Endothelial cell of umbilical vein (primary cell): ENCODE measurements at regions not wholly inside any gene's neighbourhood (a gene's known extent, or its start where the extent isn't known, plus 50 kb on each side); places are given as distances from the start of the nearest gene placed in this dataset.

ENCODE experiments used
- BruUV-seq: library from RNA; stranded (reverse); fragments of 400-500 nt; replicated peaks from 2 replicates; lab custom pipeline; 2021; lab: Mats Ljungman, UMichigan
- CTCF ChIA-PET: fragments of 300-600, 350-600 bp; sonication (Branson Sonifier 250); formaldehyde crosslinking; loops from one replicate; lab custom pipeline; 2021; ENCODE audit warnings: antibody characterized with exemption, inconsistent platforms; lab: Charles Lee
- POLR2A ChIA-PET: fragments of 300-600, 350-600 bp; sonication (Branson Sonifier 250); formaldehyde crosslinking; loops from one replicate; lab custom pipeline; 2021; ENCODE audit warnings: antibody characterized with exemption, inconsistent platforms; lab: Charles Lee
- DNase-seq: peaks from one replicate; pipeline ENCODE4 v3.0.0-alpha.2; 2011; ENCODE audit warnings: low read depth, low spot score
- FAIRE-seq: peaks from 2 replicates; lab custom pipeline; 2011; peaks lifted over from hg19 to GRCh38; lab: Jason Lieb, UNC
- H2AFZ ChIP-seq: 2 replicates; pipeline ENCODE4 v1.6.0; 2012; ENCODE audit warnings: low read depth, low read length, control low read depth, inconsistent platforms
- H3K27ac ChIP-seq: 2 replicates; pipeline ENCODE4 v1.5.1; 2011; ENCODE audit warnings: low read depth, mild to moderate bottlenecking, control low read depth, low read length, moderate library complexity; ENCODE audit not compliant: insufficient read depth
- H3K27me3 ChIP-seq, 2 experiments: 2 replicates each; pipeline versions ENCODE4 v1.6.0 to v1.6.1; 2011; ENCODE audit warnings: low read length in 2 of 2, mixed read lengths in 1 of 2; ENCODE audit not compliant: control insufficient read depth in 2 of 2, insufficient read depth in 2 of 2
- H3K36me3 ChIP-seq, 2 experiments: 2 replicates in 1 of 2; 3 replicates in 1 of 2; pipeline ENCODE4 v1.5.1; 2011; ENCODE audit warnings: low read length in 2 of 2, mild to moderate bottlenecking in 1 of 2, moderate library complexity in 1 of 2; ENCODE audit not compliant: control insufficient read depth in 2 of 2, insufficient read depth in 2 of 2; ENCODE audit errors: extremely low read depth in 1 of 2
- H3K4me1 ChIP-seq: 3 replicates; pipeline ENCODE4 v1.5.1; 2011; ENCODE audit warnings: mild to moderate bottlenecking, low read length; ENCODE audit not compliant: control insufficient read depth, insufficient read depth; ENCODE audit errors: extremely low read depth
- H3K4me2 ChIP-seq: 2 replicates; pipeline ENCODE4 v1.6.1; 2011; ENCODE audit warnings: low read length, control low read depth, mixed read lengths; ENCODE audit not compliant: insufficient read depth
- H3K4me3 ChIP-seq, 3 experiments: fragments of 200-600 bp in 1 of 3; sonication (generic), shearing (Covaris generic) in 1 of 3; replicated peaks in 1 of 3; 2 replicates each; pipeline ENCODE4 v1.5.1; 2011 to 2016; ENCODE audit warnings: control low read depth in 3 of 3, low read length in 3 of 3, mild to moderate bottlenecking in 2 of 3, inconsistent platforms in 1 of 3, low read depth in 1 of 3, moderate library complexity in 1 of 3; ENCODE audit not compliant: insufficient read depth in 1 of 3
- H3K79me2 ChIP-seq: 2 replicates; pipeline ENCODE4 v1.6.0; 2012; ENCODE audit warnings: low read length, inconsistent platforms; ENCODE audit not compliant: control insufficient read depth, insufficient read depth
- H3K9ac ChIP-seq: replicated peaks from 2 replicates; pipeline ENCODE3; 2011; ENCODE audit warnings: low read length, control low read depth; ENCODE audit not compliant: insufficient read depth; ENCODE audit errors: extremely low read depth
- H3K9me1 ChIP-seq: replicated peaks from 3 replicates; pipeline ENCODE4 v1.6.0; 2011; ENCODE audit warnings: mild to moderate bottlenecking, low read length; ENCODE audit not compliant: control insufficient read depth, insufficient read depth; ENCODE audit errors: extremely low read depth
- H3K9me3 ChIP-seq: replicated peaks from 2 replicates; pipeline ENCODE4 v1.5.1; 2012; ENCODE audit warnings: low read length, inconsistent platforms; ENCODE audit not compliant: control insufficient read depth, insufficient read depth
- H4K20me1 ChIP-seq: replicated peaks from 2 replicates; pipeline ENCODE3; 2011; ENCODE audit warnings: mild to moderate bottlenecking, low read length; ENCODE audit not compliant: control insufficient read depth, insufficient read depth; ENCODE audit errors: extremely low read depth
- CTCF ChIP-seq, 2 donors: IDR thresholded peaks; 1 replicate in 1 of 2; 2 replicates in 1 of 2; pipeline ENCODE4 v1.5.1; 2011; ENCODE audit warnings: low read length in 2 of 2, mild to moderate bottlenecking in 2 of 2, moderate library complexity in 2 of 2, control low read depth in 1 of 2, inconsistent platforms in 1 of 2, low read depth in 1 of 2; ENCODE audit not compliant: insufficient read depth in 1 of 2; ENCODE audit errors: extremely low read depth in 1 of 2
- EZH2 ChIP-seq: IDR thresholded peaks from 2 replicates; pipeline ENCODE4 v1.6.1; 2012; ENCODE audit warnings: borderline replicate concordance, low read depth, mild to moderate bottlenecking, moderate library complexity, low read length, inconsistent platforms; ENCODE audit not compliant: severe bottlenecking
- FOS ChIP-seq: IDR thresholded peaks from 2 replicates; pipeline ENCODE4 v1.6.1; 2011; ENCODE audit warnings: mild to moderate bottlenecking, low read length, moderate library complexity, borderline replicate concordance; ENCODE audit not compliant: insufficient read depth
- GATA2 ChIP-seq: IDR thresholded peaks from 2 replicates; pipeline ENCODE4 v1.7.0; 2011; ENCODE audit warnings: low read depth, mild to moderate bottlenecking, moderate library complexity, mixed read lengths, low read length; ENCODE audit not compliant: insufficient read length, insufficient read depth
- JUN ChIP-seq: IDR thresholded peaks from 2 replicates; pipeline ENCODE4 v1.6.1; 2011; ENCODE audit warnings: borderline replicate concordance, low read depth; ENCODE audit not compliant: insufficient read length, insufficient read depth
- MYC ChIP-seq: IDR thresholded peaks from one replicate; pipeline ENCODE4 v1.6.1; 2011; ENCODE audit warnings: mild to moderate bottlenecking, low read depth, low read length
- POLR2A ChIP-seq: IDR thresholded peaks from 2 replicates; pipeline ENCODE4 v1.6.1; 2012; ENCODE audit warnings: low read depth, mild to moderate bottlenecking, control low read depth, low read length
- POLR2AphosphoS5 ChIP-seq: IDR thresholded peaks from 2 replicates; pipeline ENCODE4 v1.6.1; 2012; ENCODE audit warnings: low read depth, mild to moderate bottlenecking, control low read depth, low read length, moderate library complexity; ENCODE audit not compliant: insufficient read depth
- dilution Hi-C: fragments of 300-500 bp; cut with MboI; formaldehyde crosslinking; loops from one replicate; pipeline ENCODE4 v1.15.0; 2019; ENCODE audit warnings: low sequenced_read_pairs; ENCODE audit not compliant: extremely low pct_ligation_motif_present
- intact Hi-C: fragments of 100-400 bp; cut with micrococcal nuclease; formaldehyde crosslinking; loops from one replicate; pipeline ENCODE4 v1.10.0; 2022
- TF ChIP-seq, protein P1 (sequence below): IDR thresholded peaks from 2 replicates; pipeline ENCODE4 v1.6.1; 2011; ENCODE audit not compliant: insufficient read depth, insufficient read length

DNA sequence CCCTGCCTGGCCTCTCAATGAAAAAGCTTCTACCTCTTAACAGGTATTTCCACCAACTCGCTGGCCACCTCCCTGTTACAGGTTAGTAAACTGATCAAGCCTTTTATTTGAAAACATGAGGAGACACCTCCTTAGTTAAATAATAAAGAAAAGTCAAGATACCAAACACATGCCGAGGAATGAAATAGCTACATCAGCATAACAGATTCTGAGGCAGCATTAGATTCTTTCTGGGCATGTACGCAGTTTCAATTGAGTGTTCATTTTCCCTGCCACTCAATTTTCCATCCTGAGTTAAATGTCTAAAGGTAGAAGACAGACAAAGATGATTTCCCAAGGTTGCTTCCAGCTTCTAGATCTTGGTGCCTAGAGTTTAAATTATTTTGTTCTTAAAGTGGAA is 250.5 kb upstream of the LRTM1 start:
- ChIA-PET POLR2A (no interaction called here), CTCF (no interaction called here)
- no TSS peak for BruUV-seq
- DNase-seq (no peak), FAIRE-seq (no peak)
- intact Hi-C loops: no loop called here
- dilution Hi-C loops: no loop called here
- Histone ChIP-seq H2AFZ (no peak overlapping the region), H3K4me3 (no peak overlapping the region), H3K79me2 (no peaks in the 10 kb centered on the region), H3K27ac (no peak overlapping the region), H3K9me1 (no peaks in the 10 kb centered on the region), H3K9ac (no peak overlapping the region), H4K20me1 (no peaks in the 10 kb centered on the region), H3K4me2 (no peak overlapping the region), H3K9me3 (peaks cover 3% of the 10 kb centered on the region), H3K4me1 (no peaks in the 10 kb centered on the region), H3K27me3 (no peaks in the 10 kb centered on the region), H3K36me3 (no peaks in the 10 kb centered on the region)
- TF ChIP-seq MYC: no peak

- H3K4me2 ChIP-seq: no peak overlapping the region
- no peaks in the 10 kb centered on the region for H3K9me1 ChIP-seq
- H3K9ac ChIP-seq: no peak overlapping the region
- H3K9me3 ChIP-seq: peaks cover 3% of the 10 kb centered on the region
- no peak for DNase-seq
- no peaks in the 10 kb centered on the region for H4K20me1 ChIP-seq
- no TSS peak for BruUV-seq
- no peaks in the 10 kb centered on the region for H3K79me2 ChIP-seq
- no peaks in the 10 kb centered on the region for H3K36me3 ChIP-seq
- H3K27ac ChIP-seq: no peak overlapping the region
- dilution Hi-C loops: no loop called here
- no peaks in the 10 kb centered on the region for H3K27me3 ChIP-seq
- H2AFZ ChIP-seq: no peak overlapping the region
- intact Hi-C loops: no loop called here
- H3K4me1 ChIP-seq: no peaks in the 10 kb centered on the region
- H3K4me3 ChIP-seq: no peak overlapping the region
- FAIRE-seq: no peak
- POLR2A ChIA-PET: no interaction called here
- CTCF ChIA-PET: no interaction called here
- TF ChIP-seq EZH2 (no peak), CTCF (IDR thresholded peaks at IDR 0.05; ENCODE audit: extremely low read depth in 1 of 2, insufficient read depth in 1 of 2, low read depth in 1 of 2, low read length in 2 of 2) (no peak), GATA2 (no peak), POLR2AphosphoS5 (no peak), JUN (no peak), MYC (no peak), POLR2A (no peak), FOS (no peak)
- TF ChIP-seq, protein P1, sequence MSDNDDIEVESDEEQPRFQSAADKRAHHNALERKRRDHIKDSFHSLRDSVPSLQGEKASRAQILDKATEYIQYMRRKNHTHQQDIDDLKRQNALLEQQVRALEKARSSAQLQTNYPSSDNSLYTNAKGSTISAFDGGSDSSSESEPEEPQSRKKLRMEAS: no peak
Observed at GRCh38 chr3:55177749-55178148, 249.9 kb upstream of the LRTM1 start.
